DOHH2 (cell line): ENCODE measurements at regions not wholly inside any gene's neighbourhood (a gene's known extent, or its start where the extent isn't known, plus 50 kb on each side); places are given as distances from the start of the nearest gene placed in this dataset.

ENCODE experiments used
- EZH2phosphoT487 ChIP-seq: fragments of 200-600 bp; sonication (generic); IDR thresholded peaks from 2 replicates; pipeline ENCODE4 v1.6.1; 2017; ENCODE audit warnings: borderline replicate concordance, mild to moderate bottlenecking, antibody characterized with exemption, low read length, moderate library complexity, mixed read lengths
- TF ChIP-seq, protein P1 (sequence below): fragments of 200-600 bp; sonication (generic); IDR thresholded peaks from one replicate; pipeline ENCODE4 v1.5.1; 2014; ENCODE audit warnings: antibody characterized with exemption, mild to moderate bottlenecking, low read depth, low read length; ENCODE audit not compliant: poor library complexity, severe bottlenecking

DNA sequence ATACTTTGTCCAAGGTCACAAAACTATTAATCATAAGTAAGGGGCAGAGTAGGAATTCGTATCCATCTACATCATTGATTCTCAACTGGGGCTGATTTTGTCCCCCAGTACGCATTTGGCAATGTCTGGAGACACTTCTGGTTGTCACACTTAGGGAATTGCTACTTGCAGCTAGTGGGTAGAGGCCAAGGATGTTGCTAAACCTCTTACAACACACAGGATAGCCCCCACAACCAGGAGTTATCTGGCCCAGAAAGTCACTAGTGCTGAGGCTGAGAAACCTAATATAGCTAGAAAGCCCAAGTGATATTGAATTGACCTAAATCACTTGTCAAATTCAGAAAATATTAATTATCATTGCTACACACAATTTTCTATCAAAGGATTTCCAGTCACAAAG lies 120.4 kb upstream of the ABCA1 start:
- TF ChIP-seq, protein P1, sequence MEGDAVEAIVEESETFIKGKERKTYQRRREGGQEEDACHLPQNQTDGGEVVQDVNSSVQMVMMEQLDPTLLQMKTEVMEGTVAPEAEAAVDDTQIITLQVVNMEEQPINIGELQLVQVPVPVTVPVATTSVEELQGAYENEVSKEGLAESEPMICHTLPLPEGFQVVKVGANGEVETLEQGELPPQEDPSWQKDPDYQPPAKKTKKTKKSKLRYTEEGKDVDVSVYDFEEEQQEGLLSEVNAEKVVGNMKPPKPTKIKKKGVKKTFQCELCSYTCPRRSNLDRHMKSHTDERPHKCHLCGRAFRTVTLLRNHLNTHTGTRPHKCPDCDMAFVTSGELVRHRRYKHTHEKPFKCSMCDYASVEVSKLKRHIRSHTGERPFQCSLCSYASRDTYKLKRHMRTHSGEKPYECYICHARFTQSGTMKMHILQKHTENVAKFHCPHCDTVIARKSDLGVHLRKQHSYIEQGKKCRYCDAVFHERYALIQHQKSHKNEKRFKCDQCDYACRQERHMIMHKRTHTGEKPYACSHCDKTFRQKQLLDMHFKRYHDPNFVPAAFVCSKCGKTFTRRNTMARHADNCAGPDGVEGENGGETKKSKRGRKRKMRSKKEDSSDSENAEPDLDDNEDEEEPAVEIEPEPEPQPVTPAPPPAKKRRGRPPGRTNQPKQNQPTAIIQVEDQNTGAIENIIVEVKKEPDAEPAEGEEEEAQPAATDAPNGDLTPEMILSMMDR: no peak
- TF ChIP-seq EZH2phosphoT487: no peak
